Fibroblast of lung (primary cell): ENCODE measurements at regions not wholly inside any gene's neighbourhood (a gene's known extent, or its start where the extent isn't known, plus 50 kb on each side); places are given as distances from the start of the nearest gene placed in this dataset.
A peak's percentile ranks its signal among the peaks of the same experiment; 100 is the strongest.

Source experiments
- DNase-seq, 2 donors: peaks; one replicate each; pipeline versions ENCODE4 v3.0.0 to v3.0.0-alpha.2; 2010; ENCODE audit warnings: low read depth in 2 of 2
- H2AFZ ChIP-seq: 2 replicates; pipeline ENCODE4 v1.5.1; 2012; ENCODE audit warnings: low read length, control low read depth, inconsistent platforms
- H3K27ac ChIP-seq: 2 replicates; pipeline ENCODE4 v1.5.1; 2011; ENCODE audit warnings: low read length, control low read depth; ENCODE audit not compliant: insufficient read depth
- H3K27me3 ChIP-seq: 2 replicates; pipeline ENCODE4 v1.5.1; 2011; ENCODE audit warnings: mild to moderate bottlenecking, low read length; ENCODE audit not compliant: control insufficient read depth, insufficient read depth
- H3K36me3 ChIP-seq: 2 replicates; pipeline ENCODE4 v1.5.1; 2011; ENCODE audit warnings: low read length; ENCODE audit not compliant: control insufficient read depth, insufficient read depth
- H3K4me1 ChIP-seq: 2 replicates; pipeline ENCODE4 v1.5.1; 2011; ENCODE audit warnings: low read length; ENCODE audit not compliant: control insufficient read depth, insufficient read depth; ENCODE audit errors: extremely low read depth
- H3K4me2 ChIP-seq: 2 replicates; pipeline ENCODE4 v1.5.1; 2011; ENCODE audit warnings: low read length, control low read depth; ENCODE audit not compliant: insufficient read depth; ENCODE audit errors: extremely low read depth
- H3K4me3 ChIP-seq, 4 experiments: fragments of 200-600 bp in 1 of 4; sonication (generic) in 1 of 4; replicated peaks in 1 of 4; 2 replicates each; pipeline ENCODE4 v1.5.1; 2011 to 2016; ENCODE audit warnings: low read length in 4 of 4, low read depth in 3 of 4, mild to moderate bottlenecking in 3 of 4, control low read depth in 2 of 4, inconsistent platforms in 1 of 4, mixed read lengths in 1 of 4; ENCODE audit not compliant: insufficient read depth in 1 of 4; ENCODE audit errors: control extremely low read depth in 1 of 4
- H3K79me2 ChIP-seq: 2 replicates; pipeline ENCODE4 v1.5.1; 2012; ENCODE audit warnings: mild to moderate bottlenecking, low read length, inconsistent platforms; ENCODE audit not compliant: control insufficient read depth, insufficient read depth
- H3K9ac ChIP-seq: 2 replicates; pipeline ENCODE4 v1.5.1; 2011; ENCODE audit warnings: mild to moderate bottlenecking, low read length, control low read depth; ENCODE audit not compliant: insufficient read depth
- H3K9me3 ChIP-seq: 2 replicates; pipeline ENCODE4 v1.5.1; 2012; ENCODE audit warnings: low read depth, low read length; ENCODE audit not compliant: control insufficient read depth, insufficient read depth
- H4K20me1 ChIP-seq: 2 replicates; pipeline ENCODE4 v1.5.1; 2011; ENCODE audit warnings: low read length; ENCODE audit not compliant: control insufficient read depth, insufficient read depth; ENCODE audit errors: extremely low read depth
- EZH2 ChIP-seq: IDR thresholded peaks from 2 replicates; pipeline ENCODE4 v1.5.1; 2012; ENCODE audit warnings: low read length, control low read depth, mild to moderate bottlenecking; ENCODE audit errors: missing control alignments
- TF ChIP-seq, protein P1 (sequence below), 2 donors: IDR thresholded peaks in 1 of 2; conservative IDR thresholded peaks in 1 of 2; 1 replicate in 1 of 2; 2 replicates in 1 of 2; pipeline ENCODE4 v1.5.1; 2011 to 2012; ENCODE audit warnings: low read length in 2 of 2, control low read depth in 1 of 2, inconsistent platforms in 1 of 2, low read depth in 1 of 2, mild to moderate bottlenecking in 1 of 2

DNA sequence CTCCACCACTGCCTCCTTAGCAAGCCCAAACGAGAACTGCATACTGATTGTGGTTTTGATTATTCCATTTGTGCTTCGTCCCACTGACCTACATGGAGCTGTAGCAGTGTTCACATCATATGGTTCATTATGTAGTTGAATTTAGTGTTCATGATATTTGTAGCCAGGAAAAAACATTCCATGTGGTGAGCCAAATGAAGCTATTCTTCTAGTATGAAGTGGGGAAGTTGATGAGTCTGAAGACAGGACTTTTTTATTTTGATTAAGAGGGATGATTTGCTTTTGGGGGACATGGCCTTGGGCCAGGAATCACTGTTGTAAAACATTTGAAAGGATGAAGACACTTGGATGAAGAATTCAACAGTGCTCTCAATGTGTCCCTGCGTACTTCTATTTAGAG lies 192.9 kb upstream of the SLC27A6 start:
- H3K9me3 ChIP-seq = no peaks in the 10 kb centered on the region
- no peaks in the 10 kb centered on the region for H3K27me3 ChIP-seq
- no peak overlapping the region for H3K27ac ChIP-seq
- no peaks in the 10 kb centered on the region for H3K79me2 ChIP-seq
- DNase-seq = no peak
- H4K20me1 ChIP-seq = no peaks in the 10 kb centered on the region
- H3K4me1 ChIP-seq = no peaks in the 10 kb centered on the region
- H2AFZ ChIP-seq = no peak overlapping the region
- H3K4me2 ChIP-seq = no peak overlapping the region
- no peak for TF ChIP-seq EZH2
- TF ChIP-seq, protein P1, sequence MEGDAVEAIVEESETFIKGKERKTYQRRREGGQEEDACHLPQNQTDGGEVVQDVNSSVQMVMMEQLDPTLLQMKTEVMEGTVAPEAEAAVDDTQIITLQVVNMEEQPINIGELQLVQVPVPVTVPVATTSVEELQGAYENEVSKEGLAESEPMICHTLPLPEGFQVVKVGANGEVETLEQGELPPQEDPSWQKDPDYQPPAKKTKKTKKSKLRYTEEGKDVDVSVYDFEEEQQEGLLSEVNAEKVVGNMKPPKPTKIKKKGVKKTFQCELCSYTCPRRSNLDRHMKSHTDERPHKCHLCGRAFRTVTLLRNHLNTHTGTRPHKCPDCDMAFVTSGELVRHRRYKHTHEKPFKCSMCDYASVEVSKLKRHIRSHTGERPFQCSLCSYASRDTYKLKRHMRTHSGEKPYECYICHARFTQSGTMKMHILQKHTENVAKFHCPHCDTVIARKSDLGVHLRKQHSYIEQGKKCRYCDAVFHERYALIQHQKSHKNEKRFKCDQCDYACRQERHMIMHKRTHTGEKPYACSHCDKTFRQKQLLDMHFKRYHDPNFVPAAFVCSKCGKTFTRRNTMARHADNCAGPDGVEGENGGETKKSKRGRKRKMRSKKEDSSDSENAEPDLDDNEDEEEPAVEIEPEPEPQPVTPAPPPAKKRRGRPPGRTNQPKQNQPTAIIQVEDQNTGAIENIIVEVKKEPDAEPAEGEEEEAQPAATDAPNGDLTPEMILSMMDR (conservative IDR thresholded peaks at IDR 0.05 in 1 of 2, IDR thresholded peaks at IDR 0.05 in 1 of 2; ENCODE audit: low read depth in 1 of 2, low read length in 2 of 2) = no peak
- H3K9ac ChIP-seq = no peak overlapping the region
- H3K4me3 ChIP-seq = no peak overlapping the region
- H3K36me3 ChIP-seq = no peaks in the 10 kb centered on the region

GRCh38 chr5:128773378-128773777 lies 191.9 kb upstream of the SLC27A6 start:
- no peaks in the 10 kb centered on the region for H3K36me3 ChIP-seq
- no peak overlapping the region for H2AFZ ChIP-seq
- H3K79me2 ChIP-seq = no peaks in the 10 kb centered on the region
- H3K27ac ChIP-seq = no peak overlapping the region
- H3K9me3 ChIP-seq = no peaks in the 10 kb centered on the region
- no peak overlapping the region for H3K4me2 ChIP-seq
- peak in 1 of 2 donors; percentile 30 for DNase-seq
- no peaks in the 10 kb centered on the region for H3K4me1 ChIP-seq
- H4K20me1 ChIP-seq = no peaks in the 10 kb centered on the region
- H3K27me3 ChIP-seq = no peaks in the 10 kb centered on the region
- no peak overlapping the region for H3K9ac ChIP-seq
- H3K4me3 ChIP-seq = no peak overlapping the region
- TF ChIP-seq, protein P1 (conservative IDR thresholded peaks at IDR 0.05 in 1 of 2, IDR thresholded peaks at IDR 0.05 in 1 of 2; ENCODE audit: low read depth in 1 of 2, low read length in 2 of 2) = no peak
- no peak for TF ChIP-seq EZH2

DNA sequence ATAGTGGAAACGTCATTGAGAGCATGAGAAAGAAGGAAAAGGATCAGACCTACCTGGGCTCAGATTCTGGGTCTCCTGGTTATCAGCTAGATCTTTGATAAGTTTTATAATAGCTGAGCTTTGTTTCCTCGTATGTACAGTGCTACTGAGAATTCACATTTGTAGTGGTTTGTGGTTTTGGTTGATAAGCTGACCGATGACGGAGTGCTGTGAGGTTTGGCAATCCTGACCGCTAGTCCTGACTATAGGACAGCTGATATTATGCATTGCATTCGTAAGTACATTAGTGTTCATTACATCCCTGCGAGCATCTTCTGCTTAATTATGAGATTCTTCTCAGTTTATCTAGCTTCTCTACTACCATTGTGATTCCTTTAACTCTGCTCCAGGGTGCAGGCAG lies 190.7 kb upstream of the SLC27A6 start:
- no peaks in the 10 kb centered on the region for H4K20me1 ChIP-seq
- H3K79me2 ChIP-seq = no peaks in the 10 kb centered on the region
- H2AFZ ChIP-seq = no peak overlapping the region
- H3K9ac ChIP-seq = no peak overlapping the region
- H3K27ac ChIP-seq = no peak overlapping the region
- H3K4me3 ChIP-seq = no peak overlapping the region
- no peaks in the 10 kb centered on the region for H3K4me1 ChIP-seq
- no peak overlapping the region for H3K4me2 ChIP-seq
- H3K27me3 ChIP-seq = no peaks in the 10 kb centered on the region
- H3K9me3 ChIP-seq = no peaks in the 10 kb centered on the region
- DNase-seq = peak; percentile 88 to 94
- no peaks in the 10 kb centered on the region for H3K36me3 ChIP-seq
- TF ChIP-seq, protein P1 (conservative IDR thresholded peaks at IDR 0.05 in 1 of 2, IDR thresholded peaks at IDR 0.05 in 1 of 2; ENCODE audit: low read depth in 1 of 2, low read length in 2 of 2) = no peak
- no peak for TF ChIP-seq EZH2
